ENCODE measurements at regions not wholly inside any gene's neighbourhood (a gene's known extent, or its start where the extent isn't known, plus 50 kb on each side); places are given as distances from the start of the nearest gene placed in this dataset.

- TF ChIP-seq ZNF274 (IDR thresholded peaks at IDR 0.05; ENCODE audit: low read depth, low read length) (no peak), YY1 (IDR thresholded peaks at IDR 0.05; ENCODE audit: insufficient read depth, insufficient read length) (no peak)
Measured at GRCh38 chr11:45048313-45048841, 97.7 kb upstream of the TP53I11 start.
